HUES6 (cell line): ENCODE measurements at regions not wholly inside any gene's neighbourhood (a gene's known extent, or its start where the extent isn't known, plus 50 kb on each side); places are given as distances from the start of the nearest gene placed in this dataset.

Experiments used
- H3K27ac ChIP-seq: 2 replicates; pipeline ENCODE4 v1.7.0; 2013; ENCODE audit warnings: low read depth, mild to moderate bottlenecking, low read length, inconsistent platforms
- H3K27me3 ChIP-seq: 2 replicates; pipeline ENCODE4 v1.6.1; 2013; ENCODE audit warnings: low read length; ENCODE audit not compliant: control insufficient read depth, insufficient read depth
- H3K36me3 ChIP-seq: 2 replicates; pipeline ENCODE4 v1.6.1; 2013; ENCODE audit warnings: low read length; ENCODE audit not compliant: control insufficient read depth, insufficient read depth
- H3K4me1 ChIP-seq: 2 replicates; pipeline ENCODE4 v1.6.1; 2013; ENCODE audit warnings: low read length; ENCODE audit not compliant: control insufficient read depth, insufficient read depth
- H3K4me3 ChIP-seq: 2 replicates; pipeline ENCODE4 v1.5.1; 2013; ENCODE audit warnings: low read depth, low read length
- H3K9ac ChIP-seq: one replicate; pipeline ENCODE4 v1.6.1; 2013; ENCODE audit warnings: mild to moderate bottlenecking, low read length
- H3K9me3 ChIP-seq: 2 replicates; pipeline ENCODE4 v1.6.1; 2013; ENCODE audit warnings: low read depth, low read length; ENCODE audit not compliant: control insufficient read depth, insufficient read depth

- peaks cover 4% of the 10 kb centered on the region; the same call in 1 of the 2 replicates for H3K9me3 ChIP-seq
- H3K4me3 ChIP-seq: no peak overlapping the region
- H3K4me1 ChIP-seq: peaks cover 26% of the 10 kb centered on the region
- peaks cover 2% of the 10 kb centered on the region; the same call in 1 of the 2 replicates for H3K36me3 ChIP-seq
- no peak overlapping the region for H3K9ac ChIP-seq
- no peaks in the 10 kb centered on the region for H3K27me3 ChIP-seq
- H3K27ac ChIP-seq: no peak overlapping the region
Measured at GRCh38 chr14:71328954-71329353, 421.7 kb downstream of the PCNX1 start.

- no peak overlapping the region for H3K4me3 ChIP-seq
- H3K9ac ChIP-seq: no peak overlapping the region
- peaks cover 2% of the 10 kb centered on the region; the same call in 1 of the 2 replicates for H3K36me3 ChIP-seq
- H3K4me1 ChIP-seq: peaks cover 6% of the 10 kb centered on the region
- peaks cover 4% of the 10 kb centered on the region; the same call in 1 of the 2 replicates for H3K9me3 ChIP-seq
- no peak overlapping the region for H3K27ac ChIP-seq
- no peaks in the 10 kb centered on the region for H3K27me3 ChIP-seq
Measured at GRCh38 chr14:71331403-71331802, 424.1 kb downstream of the PCNX1 start.

- Histone ChIP-seq H3K9me3 (peaks cover 4% of the 10 kb centered on the region; the same call in 1 of the 2 replicates), H3K9ac (no peak overlapping the region), H3K4me1 (peaks cover 6% of the 10 kb centered on the region), H3K27ac (no peak overlapping the region), H3K27me3 (no peaks in the 10 kb centered on the region), H3K4me3 (no peak overlapping the region), H3K36me3 (peaks cover 2% of the 10 kb centered on the region; the same call in 1 of the 2 replicates)
Measured at GRCh38 chr14:71332476-71332875, 425.2 kb downstream of the PCNX1 start.

- H3K27me3 ChIP-seq: no peaks in the 10 kb centered on the region
- no peaks in the 10 kb centered on the region for H3K4me1 ChIP-seq
- no peak overlapping the region for H3K27ac ChIP-seq
- H3K4me3 ChIP-seq: no peak overlapping the region
- H3K36me3 ChIP-seq: peaks cover 5% of the 10 kb centered on the region
- H3K9ac ChIP-seq: no peak overlapping the region
- peaks cover 7% of the 10 kb centered on the region; the same call in 1 of the 2 replicates for H3K9me3 ChIP-seq
Measured at GRCh38 chr14:71333705-71334104, 426.4 kb downstream of the PCNX1 start.

- Histone ChIP-seq H3K27me3 (no peaks in the 10 kb centered on the region), H3K27ac (no peak overlapping the region), H3K4me1 (no peaks in the 10 kb centered on the region), H3K4me3 (no peak overlapping the region), H3K9me3 (peaks cover 3% of the 10 kb centered on the region; the same call in 1 of the 2 replicates), H3K36me3 (peaks cover 3% of the 10 kb centered on the region), H3K9ac (no peak overlapping the region)
Measured at GRCh38 chr14:71336489-71337192, 429.4 kb downstream of the PCNX1 start.

GRCh38 chr14:71338153-71338552, 430.9 kb downstream of the PCNX1 start:
- H3K27ac ChIP-seq: no peak overlapping the region
- no peak overlapping the region for H3K4me3 ChIP-seq
- H3K9me3 ChIP-seq: peaks cover 3% of the 10 kb centered on the region; the same call in 1 of the 2 replicates
- no peaks in the 10 kb centered on the region for H3K4me1 ChIP-seq
- no peak overlapping the region for H3K9ac ChIP-seq
- H3K36me3 ChIP-seq: peaks cover 3% of the 10 kb centered on the region
- H3K27me3 ChIP-seq: no peaks in the 10 kb centered on the region

- Histone ChIP-seq H3K27ac (no peak overlapping the region), H3K4me1 (no peaks in the 10 kb centered on the region), H3K9me3 (peaks cover 3% of the 10 kb centered on the region; the same call in 1 of the 2 replicates), H3K36me3 (peaks cover 3% of the 10 kb centered on the region), H3K4me3 (no peak overlapping the region), H3K27me3 (no peaks in the 10 kb centered on the region), H3K9ac (no peak overlapping the region)
Measured at GRCh38 chr14:71339650-71340415, 432.6 kb downstream of the PCNX1 start.

- no peak overlapping the region for H3K27ac ChIP-seq
- no peak overlapping the region for H3K4me3 ChIP-seq
- peaks cover 3% of the 10 kb centered on the region for H3K36me3 ChIP-seq
- no peaks in the 10 kb centered on the region for H3K27me3 ChIP-seq
- H3K9me3 ChIP-seq: peaks cover 3% of the 10 kb centered on the region; the same call in 1 of the 2 replicates
- H3K4me1 ChIP-seq: no peaks in the 10 kb centered on the region
- H3K9ac ChIP-seq: no peak overlapping the region
Measured at GRCh38 chr14:71341156-71341555, 433.9 kb downstream of the PCNX1 start.

- Histone ChIP-seq H3K27ac (no peak overlapping the region), H3K36me3 (no peaks in the 10 kb centered on the region), H3K4me3 (no peak overlapping the region), H3K9me3 (no peaks in the 10 kb centered on the region), H3K9ac (no peak overlapping the region), H3K4me1 (no peaks in the 10 kb centered on the region), H3K27me3 (no peaks in the 10 kb centered on the region)
Measured at GRCh38 chr14:71343724-71344123, 436.5 kb downstream of the PCNX1 start.

GRCh38 chr14:71344506-71344905, 437.2 kb downstream of the PCNX1 start:
- no peaks in the 10 kb centered on the region for H3K9me3 ChIP-seq
- H3K9ac ChIP-seq: no peak overlapping the region
- H3K4me1 ChIP-seq: no peaks in the 10 kb centered on the region
- no peaks in the 10 kb centered on the region for H3K27me3 ChIP-seq
- H3K4me3 ChIP-seq: no peak overlapping the region
- H3K27ac ChIP-seq: no peak overlapping the region
- no peaks in the 10 kb centered on the region for H3K36me3 ChIP-seq

GRCh38 chr14:71346685-71347084, 439.4 kb downstream of the PCNX1 start:
- Histone ChIP-seq H3K27ac (no peak overlapping the region), H3K4me3 (no peak overlapping the region), H3K9me3 (no peaks in the 10 kb centered on the region), H3K4me1 (no peaks in the 10 kb centered on the region), H3K9ac (no peak overlapping the region), H3K27me3 (no peaks in the 10 kb centered on the region), H3K36me3 (no peaks in the 10 kb centered on the region)
